ENCODE measurements at regions not wholly inside any gene's neighbourhood (a gene's known extent, or its start where the extent isn't known, plus 50 kb on each side); places are given as distances from the start of the nearest gene placed in this dataset.

GRCh38 chr3:113051787-113052186, 61.0 kb downstream of the GTPBP8 start:
- peak in 8 of 56 donors; percentile 2 to 35 (median 8) for DNase-seq

DNA sequence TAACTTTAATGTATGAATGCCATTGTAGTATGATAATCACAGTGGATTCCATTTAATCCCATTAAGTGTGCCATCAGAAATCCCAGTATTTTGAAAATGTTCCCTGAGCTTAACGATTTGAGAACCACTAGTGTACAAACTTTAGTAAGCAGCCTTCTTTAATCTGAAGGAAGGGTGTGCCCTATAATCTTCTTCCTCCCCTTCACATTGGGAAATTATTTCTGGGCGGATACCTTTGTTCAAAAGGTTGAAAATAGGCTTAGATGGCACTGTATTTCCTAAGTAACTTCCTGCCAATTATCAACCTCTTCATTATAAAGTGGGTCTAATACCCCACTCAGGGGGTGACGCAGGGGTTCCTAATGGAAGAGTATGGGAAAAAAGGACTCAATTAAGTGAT, 62.4 kb downstream of the GTPBP8 start:
- DNase-seq = no peak

DNA sequence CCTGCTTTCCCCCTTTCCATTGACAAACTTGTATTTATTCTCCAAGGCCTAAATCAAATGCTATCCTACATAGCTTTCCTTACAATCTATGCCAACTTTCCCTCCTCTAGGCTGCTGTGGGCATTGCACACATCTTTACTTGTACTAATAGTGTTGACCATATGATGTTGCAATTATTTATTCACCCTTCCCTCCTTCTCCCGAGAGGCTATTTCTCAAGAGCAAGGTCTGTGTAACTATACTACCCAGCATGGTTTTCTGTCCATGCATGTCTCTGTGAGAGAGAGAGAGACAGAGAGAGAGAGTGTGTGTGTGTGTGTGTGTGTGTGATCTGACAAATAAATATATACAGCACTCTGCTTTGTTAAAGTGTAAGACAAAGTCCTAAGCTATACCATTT, 63.8 kb downstream of the GTPBP8 start:
- DNase-seq = no peak

DNA sequence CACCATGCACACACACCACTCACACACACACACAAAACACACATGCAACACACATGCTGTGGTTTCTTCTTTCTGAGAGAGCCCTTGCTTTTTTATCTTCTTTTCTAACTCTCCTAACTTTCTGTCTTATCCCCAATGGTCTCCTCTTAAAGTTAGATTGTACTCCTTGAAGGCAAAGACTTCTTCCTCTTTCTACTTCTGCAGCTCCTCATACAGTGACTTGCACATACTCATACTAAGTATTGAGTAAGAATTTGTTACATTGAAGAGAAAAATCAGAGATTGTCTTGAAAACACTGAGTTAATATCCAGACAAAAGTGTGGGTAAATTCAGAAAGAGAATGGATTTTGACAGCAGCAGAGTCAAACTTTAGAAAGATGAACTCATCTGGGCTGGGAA, 64.4 kb downstream of the GTPBP8 start:
- DNase-seq = no peak

- no peak for DNase-seq
Measured at GRCh38 chr3:113055961-113056360, 65.2 kb downstream of the GTPBP8 start.

GRCh38 chr3:113057117-113057516, 66.3 kb downstream of the GTPBP8 start:
- DNase-seq = no peak

- no peak for DNase-seq
Measured at GRCh38 chr3:113058188-113058587, 67.4 kb downstream of the GTPBP8 start.

DNA sequence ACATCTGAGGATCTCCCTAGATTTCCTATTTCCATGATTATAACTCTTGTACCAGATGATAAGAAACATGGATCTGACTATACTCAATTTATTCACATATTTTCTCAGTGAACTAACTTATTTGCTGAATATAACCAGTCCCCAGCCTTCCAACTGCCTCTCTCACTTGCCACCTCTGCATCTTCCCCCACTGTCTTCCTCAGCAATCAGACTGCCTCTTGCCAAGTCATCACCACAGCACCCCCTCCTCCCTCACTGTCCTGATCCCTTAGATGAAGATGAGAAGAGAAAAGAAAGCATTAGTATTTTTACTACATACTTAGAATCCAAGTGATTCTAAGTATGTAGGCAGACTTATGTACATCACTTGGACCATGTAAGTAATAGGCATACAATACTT, 71.9 kb downstream of the GTPBP8 start:
- peak in 5 of 56 donors; percentile 3 to 8 (median 5) for DNase-seq

- no peak for DNase-seq
Measured at GRCh38 chr3:113063126-113063894, 72.5 kb downstream of the GTPBP8 start.

GRCh38 chr3:113064183-113064582, 73.4 kb downstream of the GTPBP8 start:
- no peak for DNase-seq

GRCh38 chr3:113065336-113065735, 74.6 kb downstream of the GTPBP8 start:
- DNase-seq = no peak

- no peak for DNase-seq
Measured at GRCh38 chr3:113070072-113070640, 79.4 kb downstream of the GTPBP8 start.

DNA sequence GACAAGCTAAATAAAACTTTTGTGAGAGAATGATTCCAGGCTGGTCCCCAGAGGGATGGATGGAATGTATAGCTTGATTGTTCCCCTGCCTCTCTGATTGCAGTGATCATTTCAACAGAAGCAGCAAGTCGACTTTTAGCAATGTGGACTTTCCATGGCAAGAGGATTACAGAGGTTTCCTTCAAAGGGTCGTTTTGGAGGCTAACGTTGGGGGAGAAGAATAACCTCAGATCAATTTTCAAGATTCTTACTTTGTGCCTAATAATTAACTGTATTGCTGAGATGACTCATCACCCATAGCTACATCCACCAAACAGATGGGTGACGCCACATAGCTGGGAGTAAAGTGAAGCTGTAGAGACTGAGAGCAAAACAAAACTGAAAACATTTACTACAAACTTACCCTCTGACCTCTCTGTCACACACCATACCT, 79.9 kb downstream of the GTPBP8 start:
- no peak for DNase-seq

- DNase-seq = no peak
Measured at GRCh38 chr3:113075588-113075987, 84.8 kb downstream of the GTPBP8 start.

- no peak for DNase-seq
Measured at GRCh38 chr3:113079218-113079961, 88.6 kb downstream of the GTPBP8 start.

- DNase-seq = no peak
Measured at GRCh38 chr3:113084777-113085176, 94.0 kb downstream of the GTPBP8 start.

DNA sequence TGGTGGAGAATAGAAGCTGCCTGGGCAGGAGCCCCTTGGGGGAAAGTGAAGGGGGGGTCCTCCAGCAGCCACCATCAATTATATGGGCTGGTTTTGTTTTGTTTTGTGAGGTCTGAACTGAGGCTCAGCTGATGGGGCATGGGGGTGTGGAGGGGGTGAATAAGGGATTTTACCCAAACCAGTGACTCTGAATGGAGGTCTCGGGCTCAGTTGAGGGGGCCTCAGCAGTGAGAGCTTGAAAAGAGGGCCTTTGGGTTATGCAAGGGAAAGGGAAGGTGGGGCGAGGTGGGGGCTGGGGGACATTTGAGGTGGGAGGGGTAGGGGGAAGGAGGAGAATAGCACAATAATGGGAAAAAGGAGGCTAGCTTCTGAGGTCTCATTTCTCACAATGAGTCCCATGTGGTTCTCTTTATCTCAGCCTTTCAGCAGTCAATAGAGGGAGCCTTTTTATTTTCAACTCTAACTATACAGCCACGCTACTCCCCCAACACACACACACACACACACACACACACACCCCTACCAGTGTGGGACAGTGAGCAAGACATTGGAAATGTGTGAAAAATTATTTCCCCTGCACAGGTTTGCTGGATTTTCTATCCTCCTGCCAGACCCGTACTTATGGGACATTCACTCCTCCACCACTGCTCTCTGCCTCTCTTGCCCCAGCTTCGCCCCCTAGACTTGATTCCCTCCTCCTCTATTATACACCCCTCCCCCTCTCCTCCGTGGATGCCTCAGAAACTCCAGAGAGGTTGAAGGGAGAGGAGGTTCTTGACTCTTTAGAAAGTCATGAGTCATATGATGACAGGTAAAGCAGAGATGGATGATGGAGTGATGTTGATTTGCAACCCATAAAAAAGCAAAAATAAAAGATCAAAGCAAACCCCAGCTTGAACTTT, 96.0 kb downstream of the GTPBP8 start:
- DNase-seq = no peak

GRCh38 chr3:113088616-113089015, 97.8 kb downstream of the GTPBP8 start:
- no peak for DNase-seq

GRCh38 chr3:113091417-113091816, 100.6 kb downstream of the GTPBP8 start:
- DNase-seq = no peak

GRCh38 chr3:113092746-113093145, 102.0 kb downstream of the GTPBP8 start:
- no peak for DNase-seq
